IMR-90 (cell line): ENCODE measurements at regions not wholly inside any gene's neighbourhood (a gene's known extent, or its start where the extent isn't known, plus 50 kb on each side); places are given as distances from the start of the nearest gene placed in this dataset.

Source experiments
- ATAC-seq: fragments of 200-7000 bp; cut with Tn5 transposase; 2 replicates; pipeline ENCODE4 v1.9.1; 2020; ENCODE audit warnings: low read depth, mild to moderate bottlenecking, moderate library complexity
- BruUV-seq: library from RNA; stranded (reverse); fragments of 400-500 nt; replicated peaks from 2 replicates; lab custom pipeline; 2021; lab: Mats Ljungman, UMichigan
- CTCF ChIA-PET: fragments of 300-600 bp; formaldehyde crosslinking; extraction: SDS; loops from one replicate; lab custom pipeline; 2021; ENCODE audit warnings: antibody characterized with exemption; lab: Yijun Ruan, JAX
- POLR2A ChIA-PET: fragments of 300-600 bp; sonication (Branson Sonifier 250); formaldehyde crosslinking; loops from one replicate; lab custom pipeline; 2022; ENCODE audit warnings: antibody characterized with exemption; ENCODE audit not compliant: unreplicated experiment; lab: Charles Lee
- DNase-seq: peaks from one replicate; pipeline ENCODE4 v3.0.0; 2013
- H2AFZ ChIP-seq: replicated peaks from 2 replicates; pipeline ENCODE3; 2013; ENCODE audit warnings: low read length, mild to moderate bottlenecking; ENCODE audit not compliant: poor library complexity
- H2AK5ac ChIP-seq: 2 replicates; pipeline ENCODE4 v1.6.1; 2013; ENCODE audit warnings: low read depth, low read length, inconsistent platforms
- H2AK9ac ChIP-seq: replicated peaks from 2 replicates; pipeline ENCODE3; 2013; ENCODE audit warnings: mild to moderate bottlenecking, low read depth, low read length, moderate library complexity; ENCODE audit not compliant: poor library complexity
- H2BK120ac ChIP-seq: 2 replicates; pipeline ENCODE4 v1.6.1; 2013; ENCODE audit warnings: low read depth, low read length, inconsistent platforms
- H2BK15ac ChIP-seq: 3 replicates; pipeline ENCODE4 v1.6.1; 2013; ENCODE audit warnings: low read depth, low read length, inconsistent platforms
- H2BK20ac ChIP-seq: 2 replicates; pipeline ENCODE4 v1.6.1; 2013; ENCODE audit warnings: low read depth, mild to moderate bottlenecking, inconsistent platforms, low read length, moderate library complexity
- H2BK5ac ChIP-seq: 2 replicates; pipeline ENCODE4 v1.6.1; 2013; ENCODE audit warnings: mild to moderate bottlenecking, low read depth, low read length, inconsistent platforms; ENCODE audit not compliant: poor library complexity, severe bottlenecking
- H3K14ac ChIP-seq: replicated peaks from 2 replicates; pipeline ENCODE4 v1.6.1; 2013; ENCODE audit warnings: low read depth, low read length, inconsistent platforms
- H3K18ac ChIP-seq: 2 replicates; pipeline ENCODE4 v1.6.1; 2013; ENCODE audit warnings: low read depth, low read length, control low read depth
- H3K23ac ChIP-seq: 2 replicates; pipeline ENCODE4 v1.6.1; 2013; ENCODE audit warnings: low read depth, low read length, inconsistent platforms
- H3K27ac ChIP-seq: 2 replicates; pipeline ENCODE4 v1.5.1; 2013; ENCODE audit warnings: mild to moderate bottlenecking, control low read depth, low read length; ENCODE audit not compliant: insufficient read depth
- H3K27me3 ChIP-seq: 2 replicates; pipeline ENCODE4 v1.6.1; 2013; ENCODE audit warnings: low read length; ENCODE audit not compliant: control insufficient read depth, insufficient read depth
- H3K36me3 ChIP-seq: 2 replicates; pipeline ENCODE4 v1.6.1; 2013; ENCODE audit warnings: low read length, mixed read lengths; ENCODE audit not compliant: control insufficient read depth, insufficient read depth
- H3K4ac ChIP-seq: 2 replicates; pipeline ENCODE4 v1.6.1; 2013; ENCODE audit warnings: low read depth, low read length, inconsistent platforms
- H3K4me1 ChIP-seq: 2 replicates; pipeline ENCODE4 v1.6.1; 2013; ENCODE audit warnings: low read length, mixed read lengths; ENCODE audit not compliant: control insufficient read depth, insufficient read depth
- H3K4me2 ChIP-seq: 2 replicates; pipeline ENCODE4 v1.6.1; 2013; ENCODE audit warnings: low read depth, mild to moderate bottlenecking, control low read depth, low read length, moderate library complexity
- H3K4me3 ChIP-seq: 2 replicates; pipeline ENCODE4 v1.5.1; 2013; ENCODE audit warnings: low read depth, mild to moderate bottlenecking, control low read depth, low read length, moderate library complexity; ENCODE audit not compliant: insufficient read depth
- H3K56ac ChIP-seq: 2 replicates; pipeline ENCODE4 v1.6.1; 2013; ENCODE audit warnings: low read length, inconsistent platforms; ENCODE audit not compliant: insufficient read depth; ENCODE audit errors: extremely low read depth
- H3K79me1 ChIP-seq, 2 experiments: 2 replicates each; pipeline ENCODE4 v1.6.1; 2013; ENCODE audit warnings: low read length in 2 of 2, inconsistent platforms in 1 of 2, low read depth in 1 of 2
- H3K9ac ChIP-seq: 2 replicates; pipeline ENCODE4 v1.6.1; 2013; ENCODE audit warnings: low read depth, low read length, control low read depth
- H3K9me1 ChIP-seq: 2 replicates; pipeline ENCODE4 v1.6.1; 2013; ENCODE audit warnings: low read length, inconsistent platforms; ENCODE audit not compliant: insufficient read depth
- H3K9me3 ChIP-seq: 2 replicates; pipeline ENCODE4 v1.6.1; 2013; ENCODE audit warnings: low read length; ENCODE audit not compliant: control insufficient read depth, insufficient read depth
- H4K20me1 ChIP-seq: 2 replicates; pipeline ENCODE4 v1.6.1; 2013; ENCODE audit warnings: low read length, inconsistent platforms; ENCODE audit not compliant: insufficient read depth
- H4K5ac ChIP-seq: 2 replicates; pipeline ENCODE4 v1.6.1; 2013; ENCODE audit warnings: mild to moderate bottlenecking, low read depth, low read length, control low read depth
- H4K8ac ChIP-seq, 2 experiments: 2 replicates each; pipeline ENCODE4 v1.6.1; 2013; ENCODE audit warnings: low read depth in 2 of 2, low read length in 2 of 2, control low read depth in 1 of 2, inconsistent platforms in 1 of 2
- H4K91ac ChIP-seq: 2 replicates; pipeline ENCODE4 v1.6.1; 2013; ENCODE audit warnings: low read depth, low read length, inconsistent platforms; ENCODE audit not compliant: insufficient read depth
- CHD1 ChIP-seq: IDR thresholded peaks from 2 replicates; pipeline ENCODE4 v1.6.1; 2012; ENCODE audit warnings: low read depth, low read length, improper control_type of control experiment
- MXI1 ChIP-seq: IDR thresholded peaks from 2 replicates; pipeline ENCODE4 v1.6.1; 2012; ENCODE audit warnings: low read depth, mild to moderate bottlenecking, low read length, moderate library complexity, borderline replicate concordance
- WGBS, 2 experiments: methylation state at CpG; one replicate each; pipeline versions ENCODE4 v1.1.5 to v1.1.7; 2013; ENCODE audit warnings: missing lambda C conversion rate in 2 of 2; ENCODE audit not compliant: insufficient read length in 1 of 2; ENCODE audit errors: extremely low coverage in 2 of 2; 5-methylcytosine and 5-hydroxymethylcytosine counted together
- dilution Hi-C: fragments of 300-500 bp; cut with HindIII; formaldehyde crosslinking; loops from one replicate; pipeline ENCODE4 v1.14.3; 2018; ENCODE audit warnings: low sequenced_read_pairs; ENCODE audit not compliant: unreplicated experiment
- in situ Hi-C: fragments of 300-500 bp; cut with MboI; formaldehyde crosslinking; loops from 3 replicates; pipeline ENCODE4 v1.14.3; 2019; ENCODE audit warnings: low sequenced_read_pairs, inconsistent platforms, mixed read lengths
- intact Hi-C: fragments of 100-400 bp; cut with micrococcal nuclease; formaldehyde crosslinking; loops from 2 replicates; pipeline ENCODE4 v1.10.0; 2022

DNA sequence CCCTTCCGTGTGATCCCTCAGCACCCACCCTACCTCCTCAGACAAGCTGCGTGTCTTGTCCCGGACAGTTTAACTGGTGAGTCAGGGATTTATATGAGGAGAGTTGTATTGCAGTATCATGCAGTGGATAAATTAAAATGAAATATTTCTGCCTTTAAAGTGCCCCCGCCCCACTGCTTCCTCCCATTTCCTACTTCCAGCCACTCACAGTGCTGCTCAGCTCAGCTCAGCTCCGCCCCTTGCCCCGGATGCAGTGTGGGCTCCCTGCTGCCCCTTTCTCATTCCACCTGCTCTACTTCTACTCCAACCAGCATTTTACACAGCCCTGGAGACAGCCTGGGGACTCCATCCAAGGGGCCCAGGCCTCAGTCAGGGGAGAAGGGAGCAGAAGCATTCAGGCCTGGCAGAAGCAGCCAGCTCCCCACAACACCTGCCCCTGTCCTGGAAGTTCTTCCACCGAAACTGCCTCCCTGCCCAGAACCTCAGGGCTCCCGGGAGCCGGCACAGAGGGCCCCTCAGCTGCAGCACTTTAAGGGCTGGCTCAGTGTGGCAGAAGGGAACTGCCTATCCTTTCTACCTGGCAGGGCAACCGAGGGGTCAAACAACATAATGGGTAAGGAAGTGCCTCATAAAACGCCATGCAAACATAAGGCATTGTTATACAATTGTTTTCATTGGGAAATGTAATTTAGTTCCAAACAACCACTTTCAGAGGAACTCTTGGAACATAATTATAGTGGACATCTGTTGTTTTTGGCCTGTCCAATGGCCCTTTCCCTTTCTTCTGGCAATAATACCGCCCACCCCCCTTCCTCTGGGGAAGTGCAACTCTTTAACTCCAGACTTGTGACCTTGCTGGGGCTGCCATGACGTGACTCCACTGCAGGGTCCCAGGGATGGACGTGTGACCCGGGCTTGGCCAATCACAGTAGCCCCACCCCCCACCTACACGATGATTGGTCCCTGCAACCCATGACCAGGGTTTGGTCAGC lies 102.3 kb downstream of the LIPG start:
- POLR2A ChIA-PET, result no interaction called here

More for the DNA sequence above, 102.3 kb downstream of the LIPG start:
- Histone ChIP-seq H4K20me1 (no peaks in the 10 kb centered on the region), H3K14ac (no peak overlapping the region), H3K56ac (no peak overlapping the region), H2AFZ (peak overlapping the region; percentile 65), H3K4me2 (no peak overlapping the region), H3K4me3 (no peak overlapping the region), H2AK5ac (no peak overlapping the region), H2BK15ac (no peak overlapping the region), H3K9me3 (no peaks in the 10 kb centered on the region), H4K8ac (no peak overlapping the region), H3K4ac (no peak overlapping the region), H3K36me3 (no peaks in the 10 kb centered on the region), H3K18ac (no peak overlapping the region), H3K4me1 (no peaks in the 10 kb centered on the region), H3K23ac (no peak overlapping the region), H4K5ac (no peak overlapping the region), H2BK5ac (no peak overlapping the region), H3K79me1 (no peaks in the 10 kb centered on the region), H2AK9ac (no peak overlapping the region), H2BK20ac (no peak overlapping the region), H2BK120ac (no peak overlapping the region), H4K91ac (no peak overlapping the region), H3K9ac (no peak overlapping the region), H3K9me1 (no peaks in the 10 kb centered on the region), H3K27ac (no peak overlapping the region), H3K27me3 (peaks cover 38% of the 10 kb centered on the region)
- ATAC-seq (no peak; the same call in 1 of the 2 replicates), DNase-seq (no peak)
- BruUV-seq, result no TSS peak
- no peak for TF ChIP-seq MXI1
- TF ChIP-seq CHD1, result no peak
- in situ Hi-C loops, result no loop called here
- 90% methylated on average over 2 of the region's 16 CpGs; no CpG with 5 or more reads in 1 of the 2 experiments for WGBS, 2 experiments
- intact Hi-C loops, result no loop called here
- CTCF ChIA-PET, result no interaction called here
- dilution Hi-C loops, result no loop called here
